Nephron progenitor cell (in vitro differentiated cells): ENCODE measurements at regions not wholly inside any gene's neighbourhood (a gene's known extent, or its start where the extent isn't known, plus 50 kb on each side); places are given as distances from the start of the nearest gene placed in this dataset.

Experiments
- DNase-seq: peaks from one replicate; pipeline ENCODE4 v3.0.0; 2021
- H3K27ac Mint-ChIP-seq: 2 replicates; pipeline ENCODE4 v1.8.0; 2021; ENCODE audit warnings: mild to moderate bottlenecking, moderate library complexity, mixed read lengths
- H3K27me3 Mint-ChIP-seq: 2 replicates; pipeline ENCODE4 v1.8.0; 2021; ENCODE audit warnings: mild to moderate bottlenecking, low read depth, mixed read lengths; ENCODE audit not compliant: poor library complexity
- H3K36me3 Mint-ChIP-seq: 2 replicates; pipeline ENCODE4 v1.8.0; 2021; ENCODE audit warnings: low read depth, mixed read lengths
- H3K4me1 Mint-ChIP-seq: 2 replicates; pipeline ENCODE4 v1.8.0; 2021; ENCODE audit warnings: mixed read lengths
- H3K4me3 Mint-ChIP-seq: 2 replicates; pipeline ENCODE4 v1.8.0; 2021; ENCODE audit warnings: mild to moderate bottlenecking, moderate library complexity, mixed read lengths
- H3K9me3 Mint-ChIP-seq: 2 replicates; pipeline ENCODE4 v1.8.0; 2021; ENCODE audit warnings: mild to moderate bottlenecking, moderate library complexity, mixed read lengths
- CTCF ChIP-seq: fragments of 200-600 bp; sonication (generic); IDR thresholded peaks from 2 replicates; pipeline ENCODE4 v1.5.0; 2021; ENCODE audit warnings: antibody characterized with exemption

GRCh38 chr1:95753382-95754016 is 519.5 kb downstream of the RWDD3 start:
- Mint-ChIP-seq H3K4me1 (no peaks in the 10 kb centered on the region), H3K27me3 (no peaks in the 10 kb centered on the region), H3K27ac (no peak overlapping the region), H3K36me3 (peaks cover 10% of the 10 kb centered on the region), H3K9me3 (peaks cover 28% of the 10 kb centered on the region), H3K4me3 (no peak overlapping the region)
- no peak for DNase-seq
- TF ChIP-seq CTCF = no peak

- H3K4me1 Mint-ChIP-seq = no peaks in the 10 kb centered on the region
- no peak for TF ChIP-seq CTCF
- no peak overlapping the region for H3K4me3 Mint-ChIP-seq
- peaks cover 10% of the 10 kb centered on the region for H3K36me3 Mint-ChIP-seq
- H3K9me3 Mint-ChIP-seq = peaks cover 29% of the 10 kb centered on the region
- DNase-seq = no peak
- H3K27me3 Mint-ChIP-seq = no peaks in the 10 kb centered on the region
- H3K27ac Mint-ChIP-seq = no peak overlapping the region
Measured at GRCh38 chr1:95754412-95754811, 520.4 kb downstream of the RWDD3 start.

- Mint-ChIP-seq H3K9me3 (peaks cover 23% of the 10 kb centered on the region), H3K27me3 (peaks cover 2% of the 10 kb centered on the region), H3K27ac (no peak overlapping the region), H3K36me3 (no peaks in the 10 kb centered on the region), H3K4me1 (no peaks in the 10 kb centered on the region), H3K4me3 (no peak overlapping the region)
- DNase-seq = no peak
- no peak for TF ChIP-seq CTCF
Measured at GRCh38 chr1:95766036-95766435, 532.0 kb downstream of the RWDD3 start.

- H3K4me3 Mint-ChIP-seq = no peak overlapping the region
- DNase-seq = no peak
- H3K27ac Mint-ChIP-seq = no peak overlapping the region
- no peaks in the 10 kb centered on the region for H3K4me1 Mint-ChIP-seq
- no peaks in the 10 kb centered on the region for H3K9me3 Mint-ChIP-seq
- H3K27me3 Mint-ChIP-seq = peaks cover 5% of the 10 kb centered on the region
- H3K36me3 Mint-ChIP-seq = no peaks in the 10 kb centered on the region
- TF ChIP-seq CTCF = no peak
Measured at GRCh38 chr1:95770581-95770980, 536.6 kb downstream of the RWDD3 start.

DNA sequence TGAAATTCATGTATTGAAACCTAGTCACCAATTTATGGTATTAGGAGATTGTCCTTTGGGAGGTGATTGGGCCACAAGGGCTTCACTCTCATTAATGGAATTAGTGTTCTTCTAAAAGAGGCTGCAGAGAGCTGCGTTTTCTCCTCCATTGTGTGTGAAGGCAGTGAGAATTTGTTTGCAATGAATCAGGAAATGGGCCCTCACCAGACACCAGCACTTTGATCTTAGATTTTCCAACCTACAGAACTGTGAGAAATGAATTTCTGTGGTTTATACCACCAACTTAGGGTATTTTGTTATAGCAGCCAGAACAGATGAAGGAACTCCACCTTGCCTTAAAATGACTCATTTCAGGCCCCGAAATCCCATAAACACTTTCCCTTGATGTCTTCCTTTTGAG is 544.2 kb downstream of the RWDD3 start:
- Mint-ChIP-seq H3K27ac (no peak overlapping the region), H3K9me3 (no peaks in the 10 kb centered on the region), H3K4me3 (no peak overlapping the region), H3K27me3 (no peaks in the 10 kb centered on the region), H3K36me3 (no peaks in the 10 kb centered on the region), H3K4me1 (peaks cover 4% of the 10 kb centered on the region)
- DNase-seq = no peak
- TF ChIP-seq CTCF = no peak

DNA sequence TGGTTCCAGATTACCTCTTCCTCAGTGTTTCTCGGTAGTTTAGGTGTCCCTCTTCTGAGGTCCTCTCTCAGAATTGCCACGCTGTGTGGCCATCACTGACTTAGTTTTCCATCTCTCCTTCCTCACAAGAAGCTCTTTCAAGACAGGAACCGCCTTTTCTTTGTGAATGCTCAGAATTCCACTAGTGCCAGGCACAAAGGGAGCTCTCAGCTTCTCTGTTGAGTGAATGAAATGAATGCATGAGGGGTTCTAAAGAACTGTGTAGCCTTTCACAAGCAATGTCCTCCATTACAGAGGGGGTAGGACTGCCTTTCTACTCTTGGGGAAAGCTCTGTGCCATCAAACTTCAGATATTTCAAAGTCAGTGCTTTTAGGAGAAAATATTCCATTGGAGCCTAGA is 546.8 kb downstream of the RWDD3 start:
- Mint-ChIP-seq H3K27ac (peak overlapping the region; percentile 19), H3K27me3 (no peaks in the 10 kb centered on the region)

More for the DNA sequence above, 546.8 kb downstream of the RWDD3 start:
- Mint-ChIP-seq H3K4me3 (no peak overlapping the region), H3K9me3 (no peaks in the 10 kb centered on the region), H3K36me3 (no peaks in the 10 kb centered on the region), H3K4me1 (peaks cover 4% of the 10 kb centered on the region)
- no peak for DNase-seq
- TF ChIP-seq CTCF = no peak
